Panc1 (cell line): ENCODE measurements at regions not wholly inside any gene's neighbourhood (a gene's known extent, or its start where the extent isn't known, plus 50 kb on each side); places are given as distances from the start of the nearest gene placed in this dataset.

Experiments used
- ATAC-seq: fragments of 200-7000 bp; cut with Tn5 transposase; 2 replicates; pipeline ENCODE4 v1.9.1; 2020; ENCODE audit warnings: mild to moderate bottlenecking, moderate library complexity
- BruUV-seq: library from RNA; stranded (reverse); fragments of 400-500 nt; replicated peaks from 2 replicates; lab custom pipeline; 2021; lab: Mats Ljungman, UMichigan
- CTCF ChIA-PET: fragments of 300-600 bp; sonication (Branson Sonifier 250); formaldehyde crosslinking; loops from one replicate; lab custom pipeline; 2022; ENCODE audit warnings: antibody characterized with exemption; lab: Charles Lee
- POLR2A ChIA-PET: fragments of 300-600 bp; sonication (Branson Sonifier 250); formaldehyde crosslinking; loops from one replicate; lab custom pipeline; 2022; ENCODE audit warnings: antibody characterized with exemption; lab: Charles Lee
- DNase-seq: peaks from one replicate; pipeline ENCODE4 v3.0.0-alpha.2; 2010; ENCODE audit warnings: low read depth, low spot score
- H3K27ac ChIP-seq: 2 replicates; pipeline ENCODE4 v1.5.1; 2011; ENCODE audit warnings: mild to moderate bottlenecking, low read length, inconsistent platforms
- H3K27me3 ChIP-seq: fragments of 200-500 bp; sonication (Bioruptor generic); 2 replicates; pipeline ENCODE4 v1.6.0; 2014; ENCODE audit warnings: low read length, inconsistent platforms; ENCODE audit not compliant: control insufficient read depth, insufficient read depth
- H3K36me3 ChIP-seq: fragments of 200-500 bp; sonication (Bioruptor generic); 2 replicates; pipeline ENCODE4 v1.5.1; 2014; ENCODE audit warnings: inconsistent platforms, mild to moderate bottlenecking, low read length, moderate library complexity; ENCODE audit not compliant: control insufficient read depth, insufficient read depth
- H3K4me1 ChIP-seq: 2 replicates; pipeline ENCODE4 v1.5.1; 2011; ENCODE audit warnings: inconsistent platforms, mild to moderate bottlenecking, low read length, moderate library complexity; ENCODE audit not compliant: control insufficient read depth, insufficient read depth
- H3K4me3 ChIP-seq, 2 experiments: 2 replicates each; pipeline ENCODE4 v1.5.1; 2011 to 2012; ENCODE audit warnings: low read depth in 2 of 2, low read length in 2 of 2, mild to moderate bottlenecking in 2 of 2, inconsistent platforms in 1 of 2, moderate library complexity in 1 of 2
- H3K9me3 ChIP-seq: fragments of 200-500 bp; sonication (Bioruptor generic); 2 replicates; pipeline ENCODE4 v1.5.1; 2014; ENCODE audit warnings: low read depth, mild to moderate bottlenecking, inconsistent platforms, low read length, moderate library complexity; ENCODE audit not compliant: control insufficient read depth, insufficient read depth
- CTCF ChIP-seq: fragments of 450-650 bp; IDR thresholded peaks from 2 replicates; pipeline ENCODE4 v1.5.1; 2017; ENCODE audit warnings: mild to moderate bottlenecking
- POLR2AphosphoS5 ChIP-seq: IDR thresholded peaks from 2 replicates; pipeline ENCODE4 v1.6.1; 2012; ENCODE audit warnings: mild to moderate bottlenecking, low read depth, low read length, moderate library complexity
- REST ChIP-seq, 2 experiments: IDR thresholded peaks; 2 replicates each; pipeline ENCODE4 v1.6.1; 2011 to 2012; ENCODE audit warnings: low read depth in 2 of 2, control low read depth in 1 of 2, low read length in 1 of 2, mild to moderate bottlenecking in 1 of 2, moderate library complexity in 1 of 2; ENCODE audit not compliant: insufficient read depth in 1 of 2
- SIN3A ChIP-seq: IDR thresholded peaks from 2 replicates; pipeline ENCODE4 v1.6.1; 2012; ENCODE audit warnings: low read depth, mild to moderate bottlenecking, low read length, moderate library complexity, borderline replicate concordance; ENCODE audit not compliant: insufficient read depth
- TCF7L2 ChIP-seq: IDR thresholded peaks from 2 replicates; pipeline ENCODE4 v1.6.1; 2011; ENCODE audit warnings: mild to moderate bottlenecking, low read depth, low read length, inconsistent platforms
- in situ Hi-C: cut with HindIII; loops from 2 replicates; pipeline ENCODE4 v1.10.0; 2016; ENCODE audit warnings: low sequenced_read_pairs, low pct_unique_long_range_greater_than_20kb
- intact Hi-C: fragments of 100-400 bp; cut with micrococcal nuclease; formaldehyde crosslinking; loops from one replicate; pipeline ENCODE4 v1.10.0; 2022; ENCODE audit not compliant: unreplicated experiment

DNA sequence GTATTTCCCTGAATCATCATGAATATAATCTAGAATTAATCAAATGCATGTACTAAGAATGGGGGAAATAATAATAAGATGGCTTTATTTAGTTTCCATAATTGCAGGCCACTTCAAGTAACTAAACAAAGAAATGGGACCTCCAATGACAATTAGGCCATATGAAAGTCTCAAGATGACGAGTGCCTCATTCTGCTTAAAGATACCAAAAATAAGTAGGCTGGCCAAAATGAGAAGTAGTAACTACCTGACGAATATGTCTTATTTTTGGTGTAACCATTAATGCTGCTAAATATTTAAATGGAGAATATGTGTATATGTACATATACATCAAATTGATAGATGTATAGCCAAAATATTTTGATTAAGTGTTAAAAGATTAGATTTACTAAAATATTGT lies 932.6 kb downstream of the EPHA3 start:
- intact Hi-C loops (no loop called here), in situ Hi-C loops (no loop called here)
- ChIA-PET CTCF (no interaction called here), POLR2A (no interaction called here)
- Histone ChIP-seq H3K4me3 (no peak overlapping the region), H3K27ac (no peak overlapping the region), H3K9me3 (no peaks in the 10 kb centered on the region), H3K4me1 (no peaks in the 10 kb centered on the region), H3K27me3 (no peaks in the 10 kb centered on the region), H3K36me3 (no peaks in the 10 kb centered on the region)
- TF ChIP-seq TCF7L2, result no peak
- TF ChIP-seq CTCF, result no peak
- no peak for TF ChIP-seq POLR2AphosphoS5
- no peak for ATAC-seq
- no TSS peak for BruUV-seq
- no peak for DNase-seq

GRCh38 chr3:90040554-90040953 lies 933.1 kb downstream of the EPHA3 start:
- intact Hi-C loops (no loop called here), in situ Hi-C loops (no loop called here)
- no peaks in the 10 kb centered on the region for H3K4me1 ChIP-seq
- no peak for ATAC-seq
- ChIA-PET POLR2A (no interaction called here), CTCF (no interaction called here)
- no peak overlapping the region for H3K4me3 ChIP-seq
- no peak overlapping the region for H3K27ac ChIP-seq
- H3K27me3 ChIP-seq, result no peaks in the 10 kb centered on the region
- TF ChIP-seq SIN3A (no peak), REST (IDR thresholded peaks at IDR 0.05; ENCODE audit: insufficient read depth in 1 of 2, low read depth in 2 of 2, low read length in 1 of 2) (no peak), TCF7L2 (no peak), POLR2AphosphoS5 (no peak), CTCF (no peak)
- no peaks in the 10 kb centered on the region for H3K36me3 ChIP-seq
- no peak for DNase-seq
- no peaks in the 10 kb centered on the region for H3K9me3 ChIP-seq
- BruUV-seq, result no TSS peak

DNA sequence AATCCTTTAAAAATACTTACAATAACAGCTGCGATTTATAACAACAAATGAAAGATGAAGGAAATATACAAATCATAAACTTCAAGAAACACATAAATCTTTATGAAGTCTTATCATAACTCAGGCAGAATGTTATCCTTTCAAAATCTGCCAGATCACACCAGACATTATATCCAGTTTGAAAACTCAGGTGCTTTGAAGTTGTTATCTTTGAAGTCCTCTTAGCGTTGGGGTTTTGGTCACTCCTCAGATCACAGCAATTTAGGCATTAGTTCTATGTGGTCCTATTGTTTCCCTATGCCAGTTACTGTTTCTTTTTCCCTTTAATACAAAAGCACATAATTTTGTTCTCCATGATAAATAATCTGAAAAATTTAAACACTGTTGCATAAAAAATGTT lies 934.6 kb downstream of the EPHA3 start:
- POLR2A ChIA-PET, result no interaction called here
- Histone ChIP-seq H3K9me3 (no peaks in the 10 kb centered on the region), H3K4me1 (no peaks in the 10 kb centered on the region), H3K27ac (no peak overlapping the region), H3K36me3 (no peaks in the 10 kb centered on the region), H3K27me3 (no peaks in the 10 kb centered on the region), H3K4me3 (no peak overlapping the region)
- DNase-seq (no peak), ATAC-seq (no peak)
- in situ Hi-C loops, result no loop called here
- no peak for TF ChIP-seq POLR2AphosphoS5
- TF ChIP-seq REST (IDR thresholded peaks at IDR 0.05; ENCODE audit: insufficient read depth in 1 of 2, low read depth in 2 of 2, low read length in 1 of 2), result no peak
- CTCF ChIA-PET, result no interaction called here
- intact Hi-C loops, result no loop called here
- BruUV-seq, result no TSS peak
